HG02571 (cell line): ENCODE measurements at regions not wholly inside any gene's neighbourhood (a gene's known extent, or its start where the extent isn't known, plus 50 kb on each side); places are given as distances from the start of the nearest gene placed in this dataset.
"Not testable (repeated sequence)": the region's sequence is repeated elsewhere in the genome, so short reads cannot be mapped to it uniquely, and the experiment has no call there.

Experiments
- ATAC-seq: cut with Tn5 transposase; IDR thresholded peaks from one replicate; pipeline ENCODE4 v1.9.1; 2021; ENCODE audit warnings: mild to moderate bottlenecking, moderate library complexity; ENCODE audit not compliant: unreplicated experiment

GRCh38 chrX:5708251-5708650 lies 520.4 kb downstream of the NLGN4X start:
- ATAC-seq, result no peak

- ATAC-seq, result no peak
Observed at GRCh38 chrX:5702890-5703289, 525.8 kb downstream of the NLGN4X start.

- ATAC-seq, result no peak
Observed at GRCh38 chrX:5695971-5696370, 532.7 kb downstream of the NLGN4X start.

GRCh38 chrX:5683996-5684395 lies 544.7 kb downstream of the NLGN4X start:
- ATAC-seq, result no peak

- no peak for ATAC-seq
Observed at GRCh38 chrX:5681159-5681558, 547.5 kb downstream of the NLGN4X start.

- ATAC-seq, result no peak
Observed at GRCh38 chrX:5674036-5674435, 554.6 kb downstream of the NLGN4X start.

- no peak for ATAC-seq
Observed at GRCh38 chrX:5672099-5672498, 556.6 kb downstream of the NLGN4X start.

GRCh38 chrX:5666689-5667088 lies 562.0 kb downstream of the NLGN4X start:
- ATAC-seq, result not testable (repeated sequence)

GRCh38 chrX:5656544-5656943 lies 572.1 kb downstream of the NLGN4X start:
- ATAC-seq, result no peak

- ATAC-seq, result no peak
Observed at GRCh38 chrX:5650904-5651303, 577.8 kb downstream of the NLGN4X start.

GRCh38 chrX:5648941-5649568 lies 579.6 kb downstream of the NLGN4X start:
- no peak for ATAC-seq

- peak; percentile 99 for ATAC-seq
Observed at GRCh38 chrX:5646818-5647217, 581.8 kb downstream of the NLGN4X start.

- ATAC-seq, result no peak
Observed at GRCh38 chrX:5644776-5645175, 583.9 kb downstream of the NLGN4X start.

- no peak for ATAC-seq
Observed at GRCh38 chrX:5640071-5640470, 588.6 kb downstream of the NLGN4X start.

- no peak for ATAC-seq
Observed at GRCh38 chrX:5638572-5638971, 590.1 kb downstream of the NLGN4X start.

- no peak for ATAC-seq
Observed at GRCh38 chrX:5632887-5633286, 595.8 kb downstream of the NLGN4X start.

- no peak for ATAC-seq
Observed at GRCh38 chrX:5632061-5632614, 596.5 kb downstream of the NLGN4X start.

GRCh38 chrX:5617666-5618065 lies 611.0 kb downstream of the NLGN4X start:
- no peak for ATAC-seq

GRCh38 chrX:5595570-5595969 lies 633.1 kb downstream of the NLGN4X start:
- no peak for ATAC-seq

- no peak for ATAC-seq
Observed at GRCh38 chrX:5586726-5587125, 641.9 kb downstream of the NLGN4X start.

- no peak for ATAC-seq
Observed at GRCh38 chrX:5575407-5575806, 653.3 kb downstream of the NLGN4X start.

GRCh38 chrX:5568934-5569333 lies 659.7 kb downstream of the NLGN4X start:
- no peak for ATAC-seq

GRCh38 chrX:5559386-5559785 lies 669.3 kb downstream of the NLGN4X start:
- no peak for ATAC-seq
